ENCODE measurements at regions not wholly inside any gene's neighbourhood (a gene's known extent, or its start where the extent isn't known, plus 50 kb on each side); places are given as distances from the start of the nearest gene placed in this dataset.
"Not testable (repeated sequence)": the region's sequence is repeated elsewhere in the genome, so short reads cannot be mapped to it uniquely, and the experiment has no call there.

- peak; percentile 99 for DNase-seq (ENCODE audit: low read depth in 2 of 2)
Measured at GRCh38 chr11:27242591-27242990, 120.4 kb downstream of the CCDC34 start.

- DNase-seq (ENCODE audit: low read depth in 2 of 2), result peak; percentile 89 to 91
Measured at GRCh38 chr11:27241311-27242122, 121.5 kb downstream of the CCDC34 start.

- peak; percentile 65 to 68 for DNase-seq (ENCODE audit: low read depth in 2 of 2)
Measured at GRCh38 chr11:27239305-27239942, 123.6 kb downstream of the CCDC34 start.

- no peak for DNase-seq (ENCODE audit: low read depth in 2 of 2)
Measured at GRCh38 chr11:27238811-27239210, 124.2 kb downstream of the CCDC34 start.

DNA sequence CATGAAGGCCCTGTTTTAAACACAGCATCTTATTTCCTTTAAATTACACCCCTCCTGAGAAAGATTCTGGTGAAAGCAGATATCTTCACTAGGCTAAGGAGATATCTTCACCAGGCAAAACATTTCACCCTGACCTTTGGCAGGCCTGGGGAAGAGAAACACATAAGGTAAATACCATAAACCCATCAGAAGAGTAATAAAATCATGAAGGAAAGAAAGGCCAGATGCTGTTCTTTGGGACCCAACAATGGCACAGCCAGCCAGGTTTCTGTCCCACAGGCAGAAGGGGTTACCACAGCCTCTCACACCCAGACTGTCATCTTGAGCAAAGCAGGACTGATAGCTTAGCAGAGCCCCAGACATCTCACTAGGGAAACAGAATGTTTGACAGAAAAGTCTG, 125.4 kb downstream of the CCDC34 start:
- no peak for DNase-seq (ENCODE audit: low read depth in 2 of 2)

DNA sequence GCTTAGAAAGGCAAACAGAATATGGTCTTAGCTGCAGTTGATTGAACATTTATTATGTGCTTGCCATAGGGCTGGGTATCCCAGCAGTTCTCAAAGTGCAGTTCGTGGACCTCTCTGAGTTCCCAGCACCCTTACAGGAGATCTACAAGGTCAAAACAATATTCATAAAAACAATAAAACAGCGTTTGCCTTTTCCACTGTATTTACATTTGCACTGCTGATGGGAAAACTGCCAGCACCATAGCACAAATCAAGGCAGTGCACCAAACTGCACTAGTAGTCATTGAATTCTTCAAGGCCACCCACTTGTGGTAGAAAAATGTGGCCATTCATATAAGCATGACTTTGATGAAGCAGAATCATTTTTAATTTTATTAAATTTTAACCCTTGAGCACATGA, 128.1 kb downstream of the CCDC34 start:
- DNase-seq (ENCODE audit: low read depth in 2 of 2), result no peak

GRCh38 chr11:27234043-27234668, 128.9 kb downstream of the CCDC34 start:
- peak; percentile 99 for DNase-seq (ENCODE audit: low read depth in 2 of 2)

DNA sequence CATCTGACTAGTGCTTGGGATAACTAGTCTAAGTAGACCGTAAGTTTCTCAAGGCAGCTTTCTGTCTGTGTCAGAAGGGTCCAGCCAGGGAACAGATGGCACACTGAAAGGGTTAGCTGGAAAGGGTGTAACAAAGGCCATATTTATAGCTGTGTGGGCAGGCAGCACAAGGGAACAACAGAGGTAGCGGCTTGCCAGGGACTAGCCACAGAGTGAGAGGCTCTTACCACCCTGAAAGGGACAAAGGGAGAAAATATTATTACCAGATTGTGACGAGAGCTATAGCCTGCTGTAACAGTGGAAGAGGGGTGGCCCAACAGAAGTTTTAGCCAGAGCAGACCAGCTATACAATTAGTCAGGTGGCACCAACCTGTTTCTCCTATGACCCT, 129.4 kb downstream of the CCDC34 start:
- no peak for DNase-seq (ENCODE audit: low read depth in 2 of 2)

- no peak for DNase-seq (ENCODE audit: low read depth in 2 of 2)
Measured at GRCh38 chr11:27231530-27231929, 131.5 kb downstream of the CCDC34 start.

DNA sequence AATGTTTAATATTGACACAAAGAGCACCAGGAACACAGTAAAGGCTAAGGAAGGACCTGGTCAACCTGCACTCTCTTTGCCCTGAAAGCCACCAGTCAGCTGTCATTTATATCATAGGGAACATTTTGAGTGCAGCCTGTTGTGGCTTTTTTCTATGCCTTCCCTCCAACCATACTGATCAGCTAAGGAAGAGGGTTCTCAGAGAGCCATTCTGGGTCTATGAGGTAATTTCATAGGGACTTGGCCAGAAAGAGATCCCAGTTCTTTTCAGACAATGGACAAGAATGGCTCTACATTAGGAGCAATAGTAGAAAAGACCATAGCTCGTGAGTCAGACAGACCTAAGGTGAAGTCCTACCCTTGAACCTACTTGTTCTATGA, 132.8 kb downstream of the CCDC34 start:
- no peak for DNase-seq (ENCODE audit: low read depth in 2 of 2)

- DNase-seq (ENCODE audit: low read depth in 2 of 2), result no peak
Measured at GRCh38 chr11:27229511-27230191, 133.4 kb downstream of the CCDC34 start.

DNA sequence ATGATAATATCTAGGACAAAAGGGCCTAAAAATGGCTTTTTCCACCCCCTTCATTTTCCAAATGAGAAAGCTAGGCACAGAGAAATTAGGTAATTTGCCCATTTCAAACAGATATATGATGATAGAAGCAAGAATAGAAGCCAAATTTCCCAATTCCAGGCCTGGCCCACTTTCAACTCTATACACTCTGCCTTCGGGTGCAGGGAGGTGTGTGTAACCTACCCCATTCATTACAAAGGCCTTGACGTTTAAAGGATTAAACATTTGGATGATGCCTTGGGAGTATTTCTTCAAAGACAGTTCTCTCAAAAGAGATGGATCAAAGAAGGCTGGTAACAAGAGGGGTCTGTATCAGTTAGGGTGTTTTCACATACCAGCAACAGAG, 134.1 kb downstream of the CCDC34 start:
- no peak for DNase-seq (ENCODE audit: low read depth in 2 of 2)

DNA sequence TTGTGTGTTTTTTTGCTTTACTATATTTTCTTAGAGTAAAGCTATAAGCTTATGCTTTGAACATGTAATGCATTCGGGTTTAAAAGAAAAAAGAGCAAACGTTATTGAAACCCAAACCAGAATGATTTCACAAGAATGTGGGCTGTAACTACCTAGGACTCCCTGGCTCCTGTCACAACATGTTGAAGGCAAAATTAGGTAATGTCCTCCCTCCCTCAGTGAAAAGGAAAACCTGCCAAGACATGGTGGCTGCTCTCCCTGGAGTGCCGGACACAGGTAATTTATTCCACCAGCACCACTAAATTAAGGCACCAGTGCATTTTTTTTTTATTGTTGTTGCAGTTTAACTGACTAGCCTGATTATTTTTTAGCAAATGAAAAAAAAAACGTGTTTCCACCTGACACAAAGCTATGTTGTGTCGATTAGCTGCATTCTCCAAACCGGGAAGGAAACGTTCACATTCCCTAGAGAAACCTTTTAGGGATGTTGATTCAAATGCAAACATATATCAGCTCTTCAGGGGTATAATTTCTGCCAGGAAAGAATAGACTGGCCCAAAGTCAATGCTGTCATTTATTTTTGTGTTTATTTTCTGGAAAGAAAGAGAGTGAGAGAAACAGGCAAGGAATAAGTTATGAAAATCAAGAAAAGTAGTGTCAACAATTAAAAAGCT, 134.6 kb downstream of the CCDC34 start:
- no peak for DNase-seq (ENCODE audit: low read depth in 2 of 2)

GRCh38 chr11:27227736-27228135, 135.3 kb downstream of the CCDC34 start:
- DNase-seq (ENCODE audit: low read depth in 2 of 2), result no peak

DNA sequence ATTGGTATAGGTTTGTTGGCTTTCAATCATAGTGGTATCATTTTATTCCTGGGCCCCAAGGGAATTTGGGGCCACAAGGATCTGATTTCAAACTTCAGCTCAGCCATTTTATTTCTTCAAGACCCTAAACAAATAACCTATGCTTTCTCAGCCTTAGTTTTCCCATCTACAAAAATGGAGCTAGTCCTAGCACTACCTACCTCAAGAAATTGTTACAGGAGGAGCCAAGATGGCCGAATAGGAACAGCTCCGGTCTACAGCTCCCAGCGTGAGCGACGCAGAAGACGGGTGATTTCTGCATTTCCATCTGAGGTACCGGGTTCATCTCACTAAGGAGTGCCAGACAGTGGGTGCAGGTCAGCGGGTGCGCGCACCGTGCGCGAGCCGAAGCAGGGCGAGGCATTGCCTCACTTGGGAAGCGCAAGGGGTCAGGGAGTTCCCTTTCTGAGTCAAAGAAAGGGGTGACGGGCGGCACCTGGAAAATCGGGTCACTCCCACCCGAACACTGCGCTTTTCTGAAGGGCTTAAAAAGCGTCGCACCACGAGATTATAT, 143.5 kb downstream of the CCDC34 start:
- DNase-seq (ENCODE audit: low read depth in 2 of 2), result not testable (repeated sequence)

DNA sequence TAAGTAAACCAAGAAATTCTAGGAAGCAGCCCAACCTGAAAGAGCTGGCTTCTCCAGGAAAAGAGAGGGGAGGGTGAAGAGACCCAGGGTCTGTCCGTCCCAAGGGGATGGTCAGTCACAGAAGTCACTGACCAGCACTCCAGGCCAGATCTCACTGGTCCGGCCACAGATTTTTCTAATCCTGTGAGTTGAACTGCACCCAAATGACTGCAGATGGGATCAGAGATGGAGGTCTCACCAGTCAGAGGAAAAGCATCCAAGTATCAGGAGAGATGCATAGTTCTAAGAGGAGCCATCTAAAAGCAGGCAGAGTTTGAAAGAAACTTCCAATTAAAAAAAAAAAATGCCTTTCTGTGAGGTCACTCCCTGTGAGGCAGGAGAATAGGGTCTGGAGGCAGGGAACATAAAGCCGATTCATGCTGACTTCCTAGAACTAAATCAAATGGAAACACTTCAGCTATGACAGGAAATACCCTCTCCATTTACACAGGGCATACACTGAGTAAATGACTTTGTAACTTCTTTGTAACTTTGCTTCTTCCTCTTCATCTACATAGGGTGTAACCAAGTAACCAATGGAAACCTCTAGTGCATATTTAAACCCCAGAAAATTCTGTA, 144.5 kb downstream of the CCDC34 start:
- DNase-seq (ENCODE audit: low read depth in 2 of 2), result peak; percentile 93

DNA sequence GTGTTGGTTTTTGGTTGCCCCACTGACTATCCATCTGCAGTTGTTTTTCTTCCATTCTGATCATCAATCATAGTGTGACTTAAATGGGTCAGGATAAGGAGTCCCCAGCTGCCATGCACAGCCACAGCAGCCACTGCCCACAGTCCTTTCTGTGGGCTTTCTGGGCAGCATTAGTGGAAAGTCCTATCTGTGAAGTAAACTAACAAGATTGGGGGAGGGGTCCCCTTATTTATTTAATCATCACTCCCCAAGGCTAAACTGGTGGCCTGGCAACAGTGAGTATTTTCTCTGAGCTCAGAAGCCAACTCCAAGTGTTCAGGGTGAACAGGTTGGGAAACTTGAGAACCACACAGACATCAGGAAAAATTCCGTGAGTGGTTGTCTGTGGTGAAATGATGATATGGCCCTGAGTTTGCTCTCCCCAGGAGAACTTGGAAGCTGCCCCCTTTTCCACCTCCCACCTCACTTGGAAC, 145.0 kb downstream of the CCDC34 start:
- peak; percentile 81 to 84 for DNase-seq (ENCODE audit: low read depth in 2 of 2)

DNA sequence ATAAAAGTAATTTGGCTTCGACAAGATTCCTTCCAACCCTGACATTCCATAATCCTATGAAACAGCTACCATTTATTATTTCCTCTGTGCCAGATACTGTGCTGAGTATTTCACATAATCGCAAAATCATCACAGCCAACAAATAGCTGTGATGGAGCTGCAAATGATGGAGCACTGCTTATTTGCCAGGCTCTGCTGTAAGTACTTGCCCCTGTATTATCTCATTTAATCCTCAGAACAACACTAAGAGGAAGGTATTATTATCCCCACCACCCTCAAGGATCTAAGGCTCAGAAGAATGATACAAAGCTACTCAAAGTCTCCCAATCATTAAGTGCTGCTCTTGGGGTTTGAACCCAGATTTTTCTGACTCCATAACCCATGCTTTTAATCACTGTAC, 145.5 kb downstream of the CCDC34 start:
- no peak for DNase-seq (ENCODE audit: low read depth in 2 of 2)

- no peak for DNase-seq (ENCODE audit: low read depth in 2 of 2)
Measured at GRCh38 chr11:27216270-27217149, 146.5 kb downstream of the CCDC34 start.

Data from fibroblast of skin of left quadriceps (primary cell).